GM18873 (cell line): ENCODE measurements at regions not wholly inside any gene's neighbourhood (a gene's known extent, or its start where the extent isn't known, plus 50 kb on each side); places are given as distances from the start of the nearest gene placed in this dataset.
"Not testable (repeated sequence)": the region's sequence is repeated elsewhere in the genome, so short reads cannot be mapped to it uniquely, and the experiment has no call there.

Experiments
- ATAC-seq: cut with Tn5 transposase; IDR thresholded peaks from one replicate; pipeline ENCODE4 v1.9.1; 2021; ENCODE audit warnings: mild to moderate bottlenecking, moderate library complexity, moderate number of reproducible peaks; ENCODE audit not compliant: unreplicated experiment, low FRiP score

DNA sequence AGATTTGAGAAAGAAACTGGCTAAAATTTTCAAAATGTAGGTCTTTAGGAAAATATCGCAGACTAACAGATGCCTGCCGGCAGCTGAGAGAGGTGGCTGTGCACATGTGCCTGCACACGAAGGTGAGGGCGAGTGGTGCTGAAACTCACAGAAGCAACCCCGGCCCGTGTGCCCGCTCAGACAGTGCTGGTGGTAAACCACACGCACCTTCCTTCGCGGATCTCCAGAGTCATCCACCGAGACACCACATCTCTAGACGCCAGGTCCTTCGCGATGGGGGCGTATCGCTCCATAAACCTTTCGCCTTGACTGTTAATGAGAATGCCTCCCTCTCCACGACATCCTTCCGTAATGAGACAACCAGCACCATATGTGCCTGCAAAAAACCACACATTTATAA is 68.5 kb upstream of the TNK2 start:
- not testable (repeated sequence) for ATAC-seq

DNA sequence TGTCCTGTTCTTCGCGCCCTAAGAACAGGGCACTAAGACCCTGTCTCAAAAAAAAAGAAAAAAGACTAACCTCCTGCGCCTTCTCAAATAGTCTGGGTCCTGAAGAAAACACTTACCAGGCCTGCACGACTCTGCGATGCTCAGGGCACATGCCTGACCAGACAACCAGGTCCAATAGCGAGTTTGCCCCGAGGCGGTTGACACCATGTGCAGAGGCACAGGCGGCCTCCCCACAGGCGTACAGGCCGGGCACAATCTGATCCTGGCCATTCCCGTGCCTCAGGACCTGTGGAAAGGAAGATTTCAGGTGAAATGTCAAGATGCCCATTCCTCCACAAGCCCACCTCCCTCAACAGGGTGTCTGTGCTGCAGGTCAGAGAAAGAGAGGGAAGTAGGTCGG is 65.9 kb upstream of the TNK2 start:
- ATAC-seq, result not testable (repeated sequence)

DNA sequence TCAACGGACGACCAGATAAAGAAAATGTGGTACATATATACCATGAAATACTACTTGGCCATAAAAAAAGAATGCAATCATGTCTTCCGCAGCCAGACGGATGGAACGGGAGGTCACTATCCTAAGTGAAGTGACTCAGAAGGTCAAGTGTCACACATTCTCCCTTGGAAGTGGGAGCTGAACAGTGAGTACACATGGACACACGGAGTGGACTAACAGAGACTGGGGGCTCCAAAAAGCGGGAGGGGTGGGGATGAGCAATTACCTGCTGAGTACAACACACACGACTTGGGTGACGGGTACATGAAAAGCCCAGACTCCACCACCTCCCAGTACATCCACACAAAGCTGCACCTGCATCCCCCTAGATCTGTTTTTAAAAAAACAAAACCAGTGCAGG is 62.5 kb upstream of the TNK2 start:
- ATAC-seq, result not testable (repeated sequence)

DNA sequence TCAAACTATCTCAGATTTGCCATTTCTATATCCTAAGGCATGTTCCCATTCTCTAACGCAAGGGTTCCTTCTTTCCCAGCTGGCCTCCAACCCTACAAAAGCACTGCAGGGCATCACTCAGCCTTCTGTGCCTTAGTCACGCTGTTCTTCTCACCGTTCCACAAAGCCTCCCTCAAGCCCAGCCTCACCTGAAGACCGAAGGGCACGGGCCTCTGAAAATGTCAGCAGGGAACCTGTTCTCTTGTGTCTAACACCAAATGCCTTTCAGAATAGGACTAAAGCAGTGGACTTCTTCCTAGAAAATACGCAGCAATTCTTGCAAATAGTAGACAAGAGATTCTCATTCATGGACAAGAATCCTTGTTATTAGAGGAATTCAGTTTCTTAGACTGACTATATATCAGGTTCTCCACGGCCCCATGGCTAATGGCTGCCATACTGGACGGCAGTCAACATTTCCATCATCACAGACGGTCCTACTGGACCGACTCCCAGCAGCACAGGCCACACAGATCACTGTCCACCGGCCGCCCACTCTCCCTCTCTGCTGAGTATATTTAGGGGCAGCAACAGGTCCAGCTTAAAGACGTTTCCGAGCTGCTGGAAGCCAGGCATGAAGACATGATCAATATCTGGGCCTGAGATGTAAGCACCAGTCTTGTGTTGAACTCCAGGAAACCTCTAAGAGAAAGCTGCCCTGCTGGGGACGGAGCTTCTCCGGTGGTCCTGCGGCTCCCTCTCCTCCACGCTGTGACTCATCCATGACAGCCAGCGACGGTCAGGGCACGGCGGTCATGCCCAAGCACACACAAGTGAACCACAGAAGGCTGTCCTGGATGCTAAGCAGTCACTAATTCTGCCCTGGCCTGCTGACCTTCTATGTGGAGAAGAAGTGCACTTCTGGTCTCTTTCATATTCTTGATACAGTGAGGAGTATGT is 61.8 kb upstream of the TNK2 start:
- not testable (repeated sequence) for ATAC-seq

GRCh38 chr3:195969341-195969740 is 61.0 kb upstream of the TNK2 start:
- ATAC-seq, result not testable (repeated sequence)

GRCh38 chr3:195968104-195968503 is 59.8 kb upstream of the TNK2 start:
- not testable (repeated sequence) for ATAC-seq

DNA sequence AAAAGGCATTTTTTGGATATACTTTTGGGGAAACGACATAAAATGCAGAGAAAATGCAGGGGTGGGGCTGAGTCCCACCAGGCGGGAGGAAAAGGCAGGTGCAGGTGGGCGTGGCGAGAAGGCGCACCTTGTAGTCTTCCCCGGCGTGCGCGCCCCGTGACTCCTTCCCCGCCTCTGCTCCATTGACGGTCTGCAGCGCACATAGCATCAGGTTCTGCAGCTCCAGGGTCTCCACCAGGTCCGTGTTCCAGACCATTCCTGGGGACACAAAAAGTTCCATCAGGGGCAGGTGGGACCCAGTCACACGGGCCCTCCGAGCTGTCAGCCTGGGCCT is 59.0 kb upstream of the TNK2 start:
- ATAC-seq, result not testable (repeated sequence)

- not testable (repeated sequence) for ATAC-seq
These were observed 58.4 kb upstream of the TNK2 start for GRCh38 chr3:195966563-195967386.

- not testable (repeated sequence) for ATAC-seq
These were observed 56.9 kb upstream of the TNK2 start for GRCh38 chr3:195965217-195965616.

DNA sequence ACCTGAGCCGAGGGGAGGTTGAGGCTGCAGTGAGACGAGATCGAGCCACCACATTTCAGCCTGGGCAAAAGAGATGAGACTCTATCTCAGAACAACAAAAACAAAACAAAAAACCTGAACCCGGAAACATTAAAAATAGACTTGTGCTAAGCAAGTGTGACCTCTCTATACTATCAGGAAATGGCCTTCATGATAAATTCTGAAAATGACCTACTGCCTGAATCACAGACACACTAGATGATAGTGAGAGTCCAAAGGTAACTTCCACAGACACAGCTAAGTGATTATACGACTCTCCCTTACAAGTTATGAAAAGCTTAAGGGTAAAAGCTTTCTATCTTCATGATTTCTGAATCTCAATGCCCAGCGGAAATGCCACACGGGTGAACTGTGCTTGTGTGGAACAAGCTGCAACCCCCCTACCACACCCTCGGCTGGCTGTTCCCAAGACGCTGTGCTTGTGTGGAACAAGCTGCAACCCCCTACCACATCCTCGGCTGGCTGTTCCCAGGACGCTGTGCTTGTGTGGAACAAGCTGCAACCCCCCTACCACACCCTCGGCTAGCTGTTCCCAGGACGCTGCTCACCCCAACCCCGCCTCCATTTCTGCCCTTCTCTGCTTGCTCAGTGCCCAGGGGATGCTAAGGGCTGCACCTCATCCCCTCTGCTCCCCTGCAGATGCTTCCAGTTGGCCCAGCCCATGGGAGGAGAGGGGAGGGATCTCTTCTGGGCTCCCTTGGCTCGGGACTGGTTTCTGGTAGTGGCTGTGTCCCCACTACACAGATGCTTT is 56.2 kb upstream of the TNK2 start:
- ATAC-seq, result not testable (repeated sequence)

DNA sequence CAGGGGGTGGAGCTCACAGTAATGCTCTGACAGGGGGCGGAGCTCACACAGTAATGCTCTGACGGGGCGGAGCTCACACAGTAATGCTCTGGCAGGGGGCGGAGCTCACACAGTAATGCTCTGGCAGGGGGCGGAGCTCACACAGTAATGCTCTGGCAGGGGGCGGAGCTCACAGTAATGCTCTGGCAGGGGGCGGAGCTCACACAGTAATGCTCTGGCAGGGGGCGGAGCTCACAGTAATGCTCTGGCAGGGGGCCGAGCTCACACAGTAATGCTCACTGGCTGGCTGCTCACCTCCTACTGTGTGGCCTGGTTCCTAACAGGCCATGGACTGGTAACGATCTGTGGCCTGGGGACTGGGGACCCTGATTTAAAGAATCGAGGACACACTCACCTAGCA is 53.9 kb upstream of the TNK2 start:
- ATAC-seq, result not testable (repeated sequence)

DNA sequence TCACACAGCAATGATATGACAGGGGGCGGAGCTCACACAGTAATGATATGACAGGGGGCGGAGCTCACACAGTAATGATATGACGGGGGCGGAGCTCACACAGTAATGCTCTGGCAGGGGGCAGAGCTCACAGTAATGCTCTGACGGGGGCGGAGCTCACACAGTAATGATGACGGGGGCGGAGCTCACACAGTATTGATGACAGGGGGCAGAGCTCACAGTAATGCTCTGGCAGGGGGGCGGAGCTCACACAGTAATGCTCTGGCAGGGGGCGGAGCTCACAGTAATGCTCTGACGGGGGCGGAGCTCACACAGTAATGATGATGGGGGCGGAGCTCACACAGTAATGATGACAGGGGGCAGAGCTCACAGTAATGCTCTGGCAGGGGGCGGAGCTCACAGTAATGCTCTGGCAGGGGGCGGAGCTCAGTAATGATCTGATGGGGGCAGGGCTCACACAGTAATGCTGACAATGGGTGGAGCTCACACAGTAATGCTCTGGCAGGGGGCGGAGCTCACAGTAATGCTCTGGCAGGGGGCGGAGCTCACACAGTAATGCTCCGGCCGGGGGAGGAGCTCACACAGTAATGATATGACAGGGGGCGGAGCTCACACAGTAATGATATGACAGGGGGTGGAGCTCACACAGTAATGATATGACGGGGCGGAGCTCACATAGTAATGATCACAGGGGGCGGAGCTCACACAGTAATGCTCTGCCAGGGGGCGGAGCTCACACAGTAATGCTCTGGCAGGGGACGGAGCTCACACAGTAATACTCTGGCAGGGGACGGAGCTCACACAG is 52.8 kb upstream of the TNK2 start:
- not testable (repeated sequence) for ATAC-seq

DNA sequence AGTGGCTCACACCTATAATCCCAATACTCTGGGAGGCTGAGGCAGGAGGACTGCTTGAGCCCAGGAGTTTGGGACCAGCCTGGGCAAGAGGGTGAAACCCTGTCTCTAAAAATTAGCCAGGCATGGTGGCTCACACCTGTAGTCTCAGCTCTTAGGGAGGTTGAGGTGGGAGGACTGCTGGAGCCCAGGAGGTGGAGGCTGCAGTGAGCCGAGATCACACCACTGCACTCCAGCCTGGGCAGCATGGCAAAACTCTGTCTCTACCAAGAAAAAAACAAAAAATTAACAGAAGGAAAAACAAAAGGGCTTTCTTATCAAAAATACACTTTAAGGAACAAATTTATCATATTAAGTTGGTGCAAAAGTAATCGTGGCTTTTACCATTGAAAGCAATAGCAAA is 51.8 kb upstream of the TNK2 start:
- not testable (repeated sequence) for ATAC-seq

DNA sequence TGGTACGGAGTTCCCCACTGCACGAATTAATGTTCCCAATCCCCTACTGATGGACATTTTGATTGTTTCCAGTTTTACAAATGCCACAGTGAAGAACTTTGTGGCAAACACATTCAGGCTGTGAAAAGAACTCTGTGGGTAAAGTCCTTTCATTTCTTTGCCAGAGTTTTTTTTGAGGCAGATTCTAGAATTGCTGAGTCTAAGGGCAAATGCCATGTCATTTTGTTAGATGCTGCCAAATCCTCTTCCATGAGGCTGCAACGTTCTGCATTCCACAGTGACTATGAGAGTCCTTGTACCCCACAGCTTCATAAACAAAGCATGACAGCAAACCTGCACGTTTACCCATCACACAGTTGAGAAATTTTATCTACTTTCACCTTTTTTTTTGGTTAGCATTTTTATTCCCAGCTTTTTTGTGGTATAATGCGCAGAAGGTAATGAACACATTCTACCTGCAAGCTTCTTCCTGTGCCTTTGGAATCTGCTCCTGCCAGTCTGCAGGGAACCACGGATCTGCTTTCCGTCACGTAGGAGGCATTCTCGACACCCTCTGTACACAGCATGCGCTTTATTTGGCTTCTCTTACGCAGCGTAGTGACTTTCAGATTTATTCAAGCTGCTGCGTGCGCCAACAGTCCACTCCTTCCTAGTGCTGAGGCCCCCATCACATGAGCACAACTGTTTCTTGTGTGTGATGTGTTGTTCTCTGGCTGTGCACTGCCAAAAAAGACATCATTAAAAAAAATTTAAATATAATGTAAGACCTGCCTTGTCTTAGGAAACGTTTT is 51.2 kb upstream of the TNK2 start:
- not testable (repeated sequence) for ATAC-seq

- ATAC-seq, result not testable (repeated sequence)
These were observed 50.4 kb upstream of the TNK2 start for GRCh38 chr3:195958736-195959135.
